ENCODE measurements at regions not wholly inside any gene's neighbourhood (a gene's known extent, or its start where the extent isn't known, plus 50 kb on each side); places are given as distances from the start of the nearest gene placed in this dataset.

DNA sequence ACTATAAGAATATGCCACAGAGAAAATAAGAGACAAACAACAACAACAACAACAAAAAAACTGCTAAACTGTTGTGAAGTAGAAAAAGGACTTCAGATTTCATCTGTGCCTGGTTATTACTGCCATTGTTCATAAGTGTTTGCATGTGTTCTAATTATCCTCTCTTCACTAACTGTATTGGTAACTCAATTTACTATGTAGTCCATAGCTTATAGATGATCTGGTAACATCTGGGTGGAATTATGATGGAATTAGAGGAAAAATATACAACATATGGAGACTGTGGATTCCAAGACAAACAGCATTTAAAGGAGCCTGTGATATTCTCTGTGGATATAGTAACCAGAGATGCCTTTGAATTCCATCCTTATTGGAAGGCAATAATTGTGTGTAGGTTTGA, 1891.5 kb upstream of the PIK3C3 start:
- no TSS peak for BruUV-seq (replicated peaks)
- ATAC-seq (no peak), DNase-seq (no peak)
- ChIA-PET CTCF (no interaction called here), POLR2A (ENCODE audit: unreplicated experiment) (no interaction called here)
- Histone ChIP-seq H3F3A (ENCODE audit: low read length, unreplicated experiment) (no peaks in the 10 kb centered on the region), H3K4me1 (ENCODE audit: insufficient read depth, low read length) (no peaks in the 10 kb centered on the region), H3K9me3 (ENCODE audit: low read length) (no peaks in the 10 kb centered on the region), H3K9ac (ENCODE audit: low read length) (no peak overlapping the region), H3K4me3 (ENCODE audit: low read length) (no peak overlapping the region), H3K27ac (ENCODE audit: low read length) (no peak overlapping the region), H3K4me2 (ENCODE audit: low read length) (no peak overlapping the region), H2AFZ (ENCODE audit: low read length) (no peak overlapping the region), H3K79me2 (ENCODE audit: low read length) (no peaks in the 10 kb centered on the region), H3K27me3 (ENCODE audit: low read length) (no peaks in the 10 kb centered on the region), H4K20me1 (ENCODE audit: low read length) (no peaks in the 10 kb centered on the region), H3K36me3 (ENCODE audit: low read depth, low read length) (no peaks in the 10 kb centered on the region), H3K9me2 (replicated peaks; ENCODE audit: low read length) (no peaks in the 10 kb centered on the region)
- intact Hi-C loops (cut with micrococcal nuclease), result no loop called here
- TF ChIP-seq, protein P1, sequence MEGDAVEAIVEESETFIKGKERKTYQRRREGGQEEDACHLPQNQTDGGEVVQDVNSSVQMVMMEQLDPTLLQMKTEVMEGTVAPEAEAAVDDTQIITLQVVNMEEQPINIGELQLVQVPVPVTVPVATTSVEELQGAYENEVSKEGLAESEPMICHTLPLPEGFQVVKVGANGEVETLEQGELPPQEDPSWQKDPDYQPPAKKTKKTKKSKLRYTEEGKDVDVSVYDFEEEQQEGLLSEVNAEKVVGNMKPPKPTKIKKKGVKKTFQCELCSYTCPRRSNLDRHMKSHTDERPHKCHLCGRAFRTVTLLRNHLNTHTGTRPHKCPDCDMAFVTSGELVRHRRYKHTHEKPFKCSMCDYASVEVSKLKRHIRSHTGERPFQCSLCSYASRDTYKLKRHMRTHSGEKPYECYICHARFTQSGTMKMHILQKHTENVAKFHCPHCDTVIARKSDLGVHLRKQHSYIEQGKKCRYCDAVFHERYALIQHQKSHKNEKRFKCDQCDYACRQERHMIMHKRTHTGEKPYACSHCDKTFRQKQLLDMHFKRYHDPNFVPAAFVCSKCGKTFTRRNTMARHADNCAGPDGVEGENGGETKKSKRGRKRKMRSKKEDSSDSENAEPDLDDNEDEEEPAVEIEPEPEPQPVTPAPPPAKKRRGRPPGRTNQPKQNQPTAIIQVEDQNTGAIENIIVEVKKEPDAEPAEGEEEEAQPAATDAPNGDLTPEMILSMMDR (conservative IDR thresholded peaks at IDR 0.05; ENCODE audit: low read depth, low read length), result no peak
- no peak for TF ChIP-seq EZH2 (IDR thresholded peaks at IDR 0.05; ENCODE audit: low read length, unreplicated experiment)

DNA sequence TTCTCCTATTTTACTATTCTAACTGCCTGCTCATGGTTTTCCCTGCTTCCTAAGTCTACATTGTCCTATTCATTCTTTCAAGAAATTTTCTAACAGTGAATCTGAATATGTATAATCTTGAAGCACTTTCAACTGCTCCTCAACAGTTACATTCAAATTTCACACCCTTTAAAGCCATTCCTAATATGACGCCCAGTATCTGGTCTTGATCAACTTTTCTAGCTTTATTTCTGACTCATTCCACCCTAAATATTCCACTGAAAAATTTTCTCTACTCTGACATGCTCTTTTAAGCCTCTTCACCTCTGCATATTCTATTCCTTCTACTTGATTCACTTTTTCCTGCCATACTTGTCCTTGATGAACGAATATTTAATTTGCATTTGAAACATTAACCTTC, 1893.9 kb upstream of the PIK3C3 start:
- no peaks in the 10 kb centered on the region for H3K4me1 ChIP-seq (ENCODE audit: insufficient read depth, low read length)
- TF ChIP-seq, protein P1 (conservative IDR thresholded peaks at IDR 0.05; ENCODE audit: low read depth, low read length), result no peak
- TF ChIP-seq EZH2 (IDR thresholded peaks at IDR 0.05; ENCODE audit: low read length, unreplicated experiment) (no peak), EZH2phosphoT487 (IDR thresholded peaks at IDR 0.05; ENCODE audit: borderline replicate concordance, low read length) (no peak)
- no peaks in the 10 kb centered on the region for H3K79me2 ChIP-seq (ENCODE audit: low read length)
- H3K36me3 ChIP-seq (ENCODE audit: low read depth, low read length), result no peaks in the 10 kb centered on the region
- no peaks in the 10 kb centered on the region for H3F3A ChIP-seq (ENCODE audit: low read length, unreplicated experiment)
- DNase-seq (no peak), ATAC-seq (no peak)
- no peaks in the 10 kb centered on the region for H3K9me3 ChIP-seq (ENCODE audit: low read length)
- no peaks in the 10 kb centered on the region for H3K27me3 ChIP-seq (ENCODE audit: low read length)
- BruUV-seq (replicated peaks), result no TSS peak
- H3K4me2 ChIP-seq (ENCODE audit: low read length), result no peak overlapping the region
- CTCF ChIA-PET, result no interaction called here
- H3K9ac ChIP-seq (ENCODE audit: low read length), result no peak overlapping the region
- intact Hi-C loops (cut with micrococcal nuclease), result no loop called here
- POLR2A ChIA-PET (ENCODE audit: unreplicated experiment), result no interaction called here
- H3K27ac ChIP-seq (ENCODE audit: low read length), result no peak overlapping the region
- no peak overlapping the region for H3K4me3 ChIP-seq (ENCODE audit: low read length)
- H2AFZ ChIP-seq (ENCODE audit: low read length), result no peak overlapping the region
- no peaks in the 10 kb centered on the region for H4K20me1 ChIP-seq (ENCODE audit: low read length)
- H3K9me2 ChIP-seq (replicated peaks; ENCODE audit: low read length), result no peaks in the 10 kb centered on the region

DNA sequence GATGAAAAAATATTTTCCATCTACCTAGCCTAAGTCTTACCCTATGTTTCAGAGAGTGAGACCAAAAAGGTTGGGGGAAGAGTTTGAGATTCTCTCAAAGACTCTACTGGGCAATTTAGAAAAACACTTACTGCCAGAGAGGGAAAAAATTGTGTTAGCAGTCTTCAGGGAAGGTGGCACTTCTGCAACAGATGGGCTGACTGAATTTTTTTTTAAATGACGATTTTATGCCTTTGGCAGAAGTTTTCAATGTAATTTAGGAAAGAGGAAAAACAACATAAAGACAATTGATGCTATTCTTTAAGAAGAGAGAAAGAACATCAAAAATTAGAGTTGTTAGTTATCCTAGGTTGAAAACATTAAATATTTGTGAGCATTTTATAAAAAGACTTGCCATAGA, 1894.5 kb upstream of the PIK3C3 start:
- Histone ChIP-seq H3K27ac (ENCODE audit: low read length) (no peak overlapping the region), H4K20me1 (ENCODE audit: low read length) (no peaks in the 10 kb centered on the region), H3K79me2 (ENCODE audit: low read length) (no peaks in the 10 kb centered on the region), H3K9me2 (replicated peaks; ENCODE audit: low read length) (no peaks in the 10 kb centered on the region), H3K36me3 (ENCODE audit: low read depth, low read length) (no peaks in the 10 kb centered on the region), H3F3A (ENCODE audit: low read length, unreplicated experiment) (no peaks in the 10 kb centered on the region), H3K4me1 (ENCODE audit: insufficient read depth, low read length) (no peaks in the 10 kb centered on the region), H3K9me3 (ENCODE audit: low read length) (no peaks in the 10 kb centered on the region), H3K27me3 (ENCODE audit: low read length) (no peaks in the 10 kb centered on the region), H3K4me3 (ENCODE audit: low read length) (no peak overlapping the region), H3K9ac (ENCODE audit: low read length) (no peak overlapping the region), H3K4me2 (ENCODE audit: low read length) (no peak overlapping the region), H2AFZ (ENCODE audit: low read length) (no peak overlapping the region)
- TF ChIP-seq EZH2phosphoT487 (IDR thresholded peaks at IDR 0.05; ENCODE audit: borderline replicate concordance, low read length) (no peak), EZH2 (IDR thresholded peaks at IDR 0.05; ENCODE audit: low read length, unreplicated experiment) (no peak)
- TF ChIP-seq, protein P1 (conservative IDR thresholded peaks at IDR 0.05; ENCODE audit: low read depth, low read length), result no peak
- intact Hi-C loops (cut with micrococcal nuclease), result no loop called here
- no peak for ATAC-seq
- ChIA-PET CTCF (no interaction called here), POLR2A (ENCODE audit: unreplicated experiment) (no interaction called here)
- no peak for DNase-seq
- no TSS peak for BruUV-seq (replicated peaks)
